Tibial artery (tissue), 4 donors: ENCODE measurements at regions not wholly inside any gene's neighbourhood (a gene's known extent, or its start where the extent isn't known, plus 50 kb on each side); places are given as distances from the start of the nearest gene placed in this dataset.

Experiments
- DNase-seq, 2 donors: peaks; one replicate each; pipeline ENCODE4 v3.0.0-alpha.2; 2019
- H3K27ac ChIP-seq, 2 donors: fragments of 200-600 bp; sonication (generic) in 1 of 2; 1 replicate in 1 of 2; 2 replicates in 1 of 2; pipeline ENCODE4 v1.5.1; 2018 to 2019; ENCODE audit warnings: mild to moderate bottlenecking in 1 of 2
- H3K27me3 ChIP-seq, 2 donors: fragments of 200-600 bp; sonication (generic) in 1 of 2; one replicate each; pipeline versions ENCODE4 v1.5.1 to v1.6.0; 2016 to 2019
- H3K36me3 ChIP-seq, 3 donors: fragments of 200-600 bp; sonication (generic) in 2 of 3; one replicate each; pipeline ENCODE4 v1.5.1; 2016 to 2019; ENCODE audit warnings: mild to moderate bottlenecking in 2 of 3
- H3K4me1 ChIP-seq, 4 donors: fragments of 200-600 bp; sonication (generic) in 2 of 4; 1 replicate in 3 of 4; 2 replicates in 1 of 4; pipeline ENCODE4 v1.5.1; 2016 to 2019
- H3K4me3 ChIP-seq, 2 donors: fragments of 200-600 bp; sonication (generic) in 1 of 2; 1 replicate in 1 of 2; 2 replicates in 1 of 2; pipeline ENCODE4 v1.5.1; 2018 to 2019; ENCODE audit warnings: mild to moderate bottlenecking in 2 of 2
- H3K9me3 ChIP-seq, 3 donors: fragments of 200-600 bp; sonication (generic) in 1 of 3; one replicate each; pipeline ENCODE4 v1.5.1; 2016 to 2019
- intact Hi-C: fragments of 100-400 bp; cut with DNase I; formaldehyde crosslinking; loops from one replicate; pipeline ENCODE4 v1.15.0; 2023; ENCODE audit warnings: low total_unique reads
- TF ChIP-seq, protein P1 (sequence below), 2 experiments: fragments of 200-600 bp in 1 of 2; fragments of 450-650 bp in 1 of 2; IDR thresholded peaks; one replicate each; pipeline ENCODE4 v1.5.1; 2017 to 2019; ENCODE audit warnings: antibody characterized with exemption in 2 of 2, mild to moderate bottlenecking in 1 of 2, moderate library complexity in 1 of 2

DNA sequence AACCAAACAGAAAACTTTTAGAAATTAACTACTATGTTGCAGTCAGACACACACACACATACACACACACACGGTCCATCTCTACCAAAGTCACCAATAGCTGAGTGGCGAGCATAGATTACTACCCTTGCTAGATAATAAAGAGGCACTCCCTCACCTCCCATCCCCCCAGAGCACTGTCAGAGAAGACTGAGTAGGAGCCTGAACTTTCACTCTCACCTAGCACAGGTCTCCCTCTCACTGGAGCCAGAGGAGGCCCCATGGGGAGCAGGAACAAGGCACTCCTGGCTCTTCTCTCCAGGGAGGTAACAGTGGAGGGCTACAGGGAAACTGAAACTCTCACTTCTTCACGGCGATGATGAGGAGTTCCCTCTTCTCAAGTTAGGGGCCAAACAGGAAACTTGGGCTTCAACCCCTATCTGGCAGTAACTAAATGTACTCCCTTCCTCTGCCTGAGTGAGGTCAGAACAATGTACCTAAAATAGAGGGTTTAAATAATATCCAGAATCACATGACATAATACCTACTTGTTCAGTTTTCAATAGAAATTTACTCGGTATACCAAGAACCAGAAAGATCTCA, 975.3 kb upstream of the GBE1 start:
- no peaks in the 10 kb centered on the region for H3K9me3 ChIP-seq
- no peaks in the 10 kb centered on the region for H3K36me3 ChIP-seq
- no peak overlapping the region for H3K4me3 ChIP-seq
- no peak overlapping the region for H3K27ac ChIP-seq
- TF ChIP-seq, protein P1, sequence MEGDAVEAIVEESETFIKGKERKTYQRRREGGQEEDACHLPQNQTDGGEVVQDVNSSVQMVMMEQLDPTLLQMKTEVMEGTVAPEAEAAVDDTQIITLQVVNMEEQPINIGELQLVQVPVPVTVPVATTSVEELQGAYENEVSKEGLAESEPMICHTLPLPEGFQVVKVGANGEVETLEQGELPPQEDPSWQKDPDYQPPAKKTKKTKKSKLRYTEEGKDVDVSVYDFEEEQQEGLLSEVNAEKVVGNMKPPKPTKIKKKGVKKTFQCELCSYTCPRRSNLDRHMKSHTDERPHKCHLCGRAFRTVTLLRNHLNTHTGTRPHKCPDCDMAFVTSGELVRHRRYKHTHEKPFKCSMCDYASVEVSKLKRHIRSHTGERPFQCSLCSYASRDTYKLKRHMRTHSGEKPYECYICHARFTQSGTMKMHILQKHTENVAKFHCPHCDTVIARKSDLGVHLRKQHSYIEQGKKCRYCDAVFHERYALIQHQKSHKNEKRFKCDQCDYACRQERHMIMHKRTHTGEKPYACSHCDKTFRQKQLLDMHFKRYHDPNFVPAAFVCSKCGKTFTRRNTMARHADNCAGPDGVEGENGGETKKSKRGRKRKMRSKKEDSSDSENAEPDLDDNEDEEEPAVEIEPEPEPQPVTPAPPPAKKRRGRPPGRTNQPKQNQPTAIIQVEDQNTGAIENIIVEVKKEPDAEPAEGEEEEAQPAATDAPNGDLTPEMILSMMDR (IDR thresholded peaks at IDR 0.05): no peak
- H3K4me1 ChIP-seq: peaks cover 0 to 7% (median 0%) of the 10 kb centered on the region in 4 donors
- intact Hi-C loops: no loop called here
- DNase-seq: no peak
- no peaks in the 10 kb centered on the region for H3K27me3 ChIP-seq

DNA sequence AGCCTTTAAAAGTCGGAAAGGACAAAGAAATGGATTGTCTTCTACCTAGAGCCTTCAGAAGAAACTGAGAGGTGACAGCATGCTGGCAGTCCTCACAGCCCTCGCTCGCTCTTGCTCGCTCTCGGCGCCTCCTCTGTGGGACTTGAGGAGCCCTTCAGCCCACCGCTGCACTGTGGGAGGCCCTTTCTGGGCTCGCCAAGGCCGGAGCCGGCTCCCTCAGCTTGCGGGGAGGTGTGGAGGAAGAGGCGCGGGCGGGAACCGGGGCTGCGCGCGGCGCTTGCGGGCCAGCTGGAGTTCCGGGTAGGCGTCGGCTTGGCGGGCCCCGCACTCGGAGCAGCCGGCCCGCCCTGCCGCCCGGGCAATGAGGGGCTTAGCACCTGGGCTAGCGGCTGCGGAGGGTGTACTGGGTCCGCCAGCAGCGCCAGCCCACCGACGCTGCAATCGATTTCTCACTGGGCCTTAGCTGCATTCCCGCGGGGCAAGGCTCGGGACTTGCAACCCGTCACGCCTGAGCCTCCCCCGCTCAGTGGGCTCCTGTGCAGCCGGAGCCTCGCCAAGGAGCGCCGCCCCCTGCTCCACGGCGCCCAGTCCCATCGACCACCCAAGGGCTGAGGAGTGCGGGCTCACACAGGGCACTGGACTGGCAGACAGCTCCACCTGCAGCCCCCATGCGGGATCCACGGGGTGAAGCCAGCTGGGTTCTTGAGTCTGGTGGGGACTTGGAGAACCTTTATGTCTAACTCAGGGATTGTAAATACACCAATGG, 953.8 kb upstream of the GBE1 start:
- intact Hi-C loops: no loop called here

DNA sequence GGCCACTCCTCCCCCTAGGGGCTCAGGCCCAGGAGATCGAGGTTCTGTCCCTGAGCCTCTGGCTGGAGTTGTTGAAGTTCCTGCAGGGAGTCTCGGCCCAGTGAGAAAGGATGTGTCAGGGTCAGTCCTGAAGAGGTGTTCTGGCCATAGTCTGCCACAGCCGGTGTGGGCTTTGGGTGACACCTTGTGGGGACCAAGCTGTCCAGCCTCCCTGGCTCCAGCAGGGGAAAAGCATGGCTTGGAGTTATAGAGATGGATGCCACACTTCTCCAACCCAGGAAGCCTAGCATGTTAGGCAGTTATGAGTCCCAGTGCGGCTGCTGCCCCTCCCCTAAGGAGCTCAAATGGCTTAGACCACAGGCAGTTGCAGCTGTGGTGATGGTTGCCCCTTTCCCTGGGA, 945.6 kb upstream of the GBE1 start:
- Histone ChIP-seq H3K27me3 (no peaks in the 10 kb centered on the region), H3K36me3 (no peaks in the 10 kb centered on the region), H3K4me1 (peaks cover 0 to 14% (median 0%) of the 10 kb centered on the region in 4 donors), H3K27ac (no peak overlapping the region), H3K4me3 (no peak overlapping the region), H3K9me3 (no peaks in the 10 kb centered on the region)
- TF ChIP-seq, protein P1 (IDR thresholded peaks at IDR 0.05): no peak
- intact Hi-C loops: no loop called here
- no peak for DNase-seq

More for the DNA sequence above, 953.8 kb upstream of the GBE1 start:
- no peak overlapping the region for H3K27ac ChIP-seq
- no peak for DNase-seq
- H3K27me3 ChIP-seq: no peaks in the 10 kb centered on the region
- TF ChIP-seq, protein P1 (IDR thresholded peaks at IDR 0.05): no peak
- H3K36me3 ChIP-seq: no peaks in the 10 kb centered on the region
- H3K4me3 ChIP-seq: no peak overlapping the region
- no peaks in the 10 kb centered on the region for H3K4me1 ChIP-seq
- H3K9me3 ChIP-seq: peaks cover 0 to 4% (median 0%) of the 10 kb centered on the region in 3 donors

DNA sequence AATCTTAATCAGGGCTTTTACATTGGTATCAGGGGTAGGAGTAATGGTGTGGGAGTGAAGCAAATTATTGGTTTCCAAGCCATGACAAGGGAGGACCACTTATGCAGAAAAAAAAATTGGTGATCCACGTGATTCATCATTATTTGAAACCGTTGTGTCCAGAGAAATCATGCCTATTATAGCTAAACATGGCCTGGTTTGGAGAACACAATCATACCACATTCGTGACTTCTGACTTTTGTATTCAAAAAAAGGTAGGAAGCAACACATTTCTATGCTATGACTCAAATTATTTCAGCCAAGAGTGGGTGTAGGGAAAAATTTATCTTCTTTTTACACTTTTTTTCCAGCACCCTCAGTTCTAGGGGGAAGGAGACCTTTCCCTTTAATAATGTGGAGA, 924.3 kb upstream of the GBE1 start:
- H3K4me3 ChIP-seq: no peak overlapping the region
- TF ChIP-seq, protein P1 (IDR thresholded peaks at IDR 0.05): no peak
- H3K36me3 ChIP-seq: no peaks in the 10 kb centered on the region
- no peak for DNase-seq
- no peaks in the 10 kb centered on the region for H3K9me3 ChIP-seq
- intact Hi-C loops: no loop called here
- H3K27me3 ChIP-seq: no peaks in the 10 kb centered on the region
- H3K4me1 ChIP-seq: no peaks in the 10 kb centered on the region
- no peak overlapping the region for H3K27ac ChIP-seq

DNA sequence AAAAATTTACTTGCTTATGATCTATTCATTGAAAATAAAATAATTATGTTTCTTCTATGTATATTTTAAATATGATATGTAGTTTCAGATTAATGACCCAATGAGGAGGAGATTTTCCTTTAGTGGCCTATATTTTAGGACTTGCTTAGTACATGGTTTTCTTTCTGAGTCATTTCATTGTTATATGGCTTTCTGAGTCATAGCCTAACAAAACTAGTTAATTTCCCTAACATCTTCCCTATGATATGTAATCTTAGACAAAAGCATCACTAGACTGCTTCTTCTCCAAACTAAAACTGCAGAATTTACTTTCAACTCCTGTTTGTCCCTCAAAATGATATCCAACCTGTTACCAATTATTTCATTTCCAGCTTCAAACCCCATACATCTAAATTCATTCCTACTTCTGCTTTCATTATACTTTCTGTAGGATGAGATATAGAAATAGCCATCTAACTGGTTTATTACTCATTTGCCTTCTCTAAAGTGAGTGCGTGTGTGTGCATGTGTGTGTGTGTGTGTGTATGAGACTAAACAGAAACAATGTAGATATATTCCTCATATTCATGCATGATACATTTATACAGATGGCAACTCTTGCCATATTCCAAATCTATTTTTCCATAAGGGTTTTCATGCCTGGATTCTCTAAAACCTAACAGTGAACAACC, 915.0 kb upstream of the GBE1 start:
- no peak overlapping the region for H3K27ac ChIP-seq
- H3K27me3 ChIP-seq: no peaks in the 10 kb centered on the region
- no peak for DNase-seq
- no peaks in the 10 kb centered on the region for H3K4me1 ChIP-seq
- H3K36me3 ChIP-seq: no peaks in the 10 kb centered on the region
- no peaks in the 10 kb centered on the region for H3K9me3 ChIP-seq
- TF ChIP-seq, protein P1 (IDR thresholded peaks at IDR 0.05): no peak
- intact Hi-C loops: no loop called here
- no peak overlapping the region for H3K4me3 ChIP-seq
